ENCODE measurements at regions not wholly inside any gene's neighbourhood (a gene's known extent, or its start where the extent isn't known, plus 50 kb on each side); places are given as distances from the start of the nearest gene placed in this dataset.

- H2AFZ ChIP-seq (ENCODE audit: low read length, unreplicated experiment): no peak overlapping the region
- H3K27ac ChIP-seq (ENCODE audit: low read depth, low read length): no peak overlapping the region
- no peak overlapping the region for H3K4me3 ChIP-seq (ENCODE audit: low read depth, low read length)
- no peaks in the 10 kb centered on the region for H3K79me2 ChIP-seq (ENCODE audit: control insufficient read depth, insufficient read depth, low read length, unreplicated experiment)
- H3K4me1 ChIP-seq (ENCODE audit: control insufficient read depth, insufficient read depth, low read length, unreplicated experiment): peaks cover under 1% of the 10 kb centered on the region
- H3K27me3 ChIP-seq (ENCODE audit: insufficient read depth, low read length): no peaks in the 10 kb centered on the region
- H3K36me3 ChIP-seq (ENCODE audit: insufficient read depth, low read length): no peaks in the 10 kb centered on the region
Measured at GRCh38 chr4:74612837-74613236, 167.9 kb downstream of the AREG start.

- no peaks in the 10 kb centered on the region for H3K79me2 ChIP-seq (ENCODE audit: control insufficient read depth, insufficient read depth, low read length, unreplicated experiment)
- no peaks in the 10 kb centered on the region for H3K27me3 ChIP-seq (ENCODE audit: insufficient read depth, low read length)
- H3K4me1 ChIP-seq (ENCODE audit: control insufficient read depth, insufficient read depth, low read length, unreplicated experiment): peaks cover 5% of the 10 kb centered on the region
- H2AFZ ChIP-seq (ENCODE audit: low read length, unreplicated experiment): no peak overlapping the region
- no peak overlapping the region for H3K4me3 ChIP-seq (ENCODE audit: low read depth, low read length)
- H3K36me3 ChIP-seq (ENCODE audit: insufficient read depth, low read length): no peaks in the 10 kb centered on the region
- H3K27ac ChIP-seq (ENCODE audit: low read depth, low read length): no peak overlapping the region
Measured at GRCh38 chr4:74613266-74613665, 168.3 kb downstream of the AREG start.

- Histone ChIP-seq H3K27ac (ENCODE audit: low read depth, low read length) (no peak overlapping the region), H3K36me3 (ENCODE audit: insufficient read depth, low read length) (no peaks in the 10 kb centered on the region), H3K27me3 (ENCODE audit: insufficient read depth, low read length) (no peaks in the 10 kb centered on the region), H3K4me1 (ENCODE audit: control insufficient read depth, insufficient read depth, low read length, unreplicated experiment) (peaks cover 26% of the 10 kb centered on the region), H3K4me3 (ENCODE audit: low read depth, low read length) (no peak overlapping the region), H3K79me2 (ENCODE audit: control insufficient read depth, insufficient read depth, low read length, unreplicated experiment) (no peaks in the 10 kb centered on the region), H2AFZ (ENCODE audit: low read length, unreplicated experiment) (no peak overlapping the region)
Measured at GRCh38 chr4:74615411-74615810, 170.5 kb downstream of the AREG start.

GRCh38 chr4:74618166-74618565 lies 173.2 kb downstream of the AREG start:
- Histone ChIP-seq H3K27me3 (ENCODE audit: insufficient read depth, low read length) (no peaks in the 10 kb centered on the region), H2AFZ (ENCODE audit: low read length, unreplicated experiment) (no peak overlapping the region), H3K4me1 (ENCODE audit: control insufficient read depth, insufficient read depth, low read length, unreplicated experiment) (peaks cover 48% of the 10 kb centered on the region), H3K27ac (ENCODE audit: low read depth, low read length) (peak overlapping the region; percentile 89), H3K36me3 (ENCODE audit: insufficient read depth, low read length) (no peaks in the 10 kb centered on the region), H3K79me2 (ENCODE audit: control insufficient read depth, insufficient read depth, low read length, unreplicated experiment) (no peaks in the 10 kb centered on the region), H3K4me3 (ENCODE audit: low read depth, low read length) (no peak overlapping the region)

- H3K79me2 ChIP-seq (ENCODE audit: control insufficient read depth, insufficient read depth, low read length, unreplicated experiment): no peaks in the 10 kb centered on the region
- peaks cover 53% of the 10 kb centered on the region for H3K4me1 ChIP-seq (ENCODE audit: control insufficient read depth, insufficient read depth, low read length, unreplicated experiment)
- no peaks in the 10 kb centered on the region for H3K27me3 ChIP-seq (ENCODE audit: insufficient read depth, low read length)
- peak overlapping the region; percentile 89 for H3K27ac ChIP-seq (ENCODE audit: low read depth, low read length)
- H3K4me3 ChIP-seq (ENCODE audit: low read depth, low read length): no peak overlapping the region
- H3K36me3 ChIP-seq (ENCODE audit: insufficient read depth, low read length): no peaks in the 10 kb centered on the region
- H2AFZ ChIP-seq (ENCODE audit: low read length, unreplicated experiment): peak overlapping the region; percentile 53
Measured at GRCh38 chr4:74618659-74619058, 173.7 kb downstream of the AREG start.

GRCh38 chr4:74619931-74620702 lies 174.2 kb downstream of the BTC start:
- no peaks in the 10 kb centered on the region for H3K79me2 ChIP-seq (ENCODE audit: control insufficient read depth, insufficient read depth, low read length, unreplicated experiment)
- peaks cover 65% of the 10 kb centered on the region for H3K4me1 ChIP-seq (ENCODE audit: control insufficient read depth, insufficient read depth, low read length, unreplicated experiment)
- no peaks in the 10 kb centered on the region for H3K36me3 ChIP-seq (ENCODE audit: insufficient read depth, low read length)
- H3K27ac ChIP-seq (ENCODE audit: low read depth, low read length): peak overlapping the region; percentile 89
- no peaks in the 10 kb centered on the region for H3K27me3 ChIP-seq (ENCODE audit: insufficient read depth, low read length)
- no peak overlapping the region for H3K4me3 ChIP-seq (ENCODE audit: low read depth, low read length)
- H2AFZ ChIP-seq (ENCODE audit: low read length, unreplicated experiment): no peak overlapping the region

GRCh38 chr4:74621616-74622015 lies 172.7 kb downstream of the BTC start:
- no peaks in the 10 kb centered on the region for H3K36me3 ChIP-seq (ENCODE audit: insufficient read depth, low read length)
- H3K27me3 ChIP-seq (ENCODE audit: insufficient read depth, low read length): no peaks in the 10 kb centered on the region
- no peak overlapping the region for H2AFZ ChIP-seq (ENCODE audit: low read length, unreplicated experiment)
- H3K4me1 ChIP-seq (ENCODE audit: control insufficient read depth, insufficient read depth, low read length, unreplicated experiment): peaks cover 78% of the 10 kb centered on the region
- no peaks in the 10 kb centered on the region for H3K79me2 ChIP-seq (ENCODE audit: control insufficient read depth, insufficient read depth, low read length, unreplicated experiment)
- H3K4me3 ChIP-seq (ENCODE audit: low read depth, low read length): no peak overlapping the region
- peak overlapping the region; percentile 89; the same call in 1 of the 2 replicates for H3K27ac ChIP-seq (ENCODE audit: low read depth, low read length)

GRCh38 chr4:74623041-74623440 lies 171.3 kb downstream of the BTC start:
- Histone ChIP-seq H3K36me3 (ENCODE audit: insufficient read depth, low read length) (no peaks in the 10 kb centered on the region), H3K79me2 (ENCODE audit: control insufficient read depth, insufficient read depth, low read length, unreplicated experiment) (no peaks in the 10 kb centered on the region), H2AFZ (ENCODE audit: low read length, unreplicated experiment) (no peak overlapping the region), H3K4me3 (ENCODE audit: low read depth, low read length) (no peak overlapping the region), H3K4me1 (ENCODE audit: control insufficient read depth, insufficient read depth, low read length, unreplicated experiment) (peaks cover 75% of the 10 kb centered on the region), H3K27me3 (ENCODE audit: insufficient read depth, low read length) (no peaks in the 10 kb centered on the region), H3K27ac (ENCODE audit: low read depth, low read length) (peak overlapping the region; percentile 91)

GRCh38 chr4:74624351-74625151 lies 169.8 kb downstream of the BTC start:
- Histone ChIP-seq H3K4me3 (ENCODE audit: low read depth, low read length) (peak overlapping the region; percentile 20; the same call in 1 of the 2 replicates), H3K36me3 (ENCODE audit: insufficient read depth, low read length) (no peaks in the 10 kb centered on the region), H2AFZ (ENCODE audit: low read length, unreplicated experiment) (no peak overlapping the region), H3K79me2 (ENCODE audit: control insufficient read depth, insufficient read depth, low read length, unreplicated experiment) (no peaks in the 10 kb centered on the region), H3K4me1 (ENCODE audit: control insufficient read depth, insufficient read depth, low read length, unreplicated experiment) (peaks cover 69% of the 10 kb centered on the region), H3K27me3 (ENCODE audit: insufficient read depth, low read length) (no peaks in the 10 kb centered on the region), H3K27ac (ENCODE audit: low read depth, low read length) (peak overlapping the region; percentile 91)

- Histone ChIP-seq H3K4me3 (ENCODE audit: low read depth, low read length) (no peak overlapping the region), H3K36me3 (ENCODE audit: insufficient read depth, low read length) (no peaks in the 10 kb centered on the region), H2AFZ (ENCODE audit: low read length, unreplicated experiment) (no peak overlapping the region), H3K79me2 (ENCODE audit: control insufficient read depth, insufficient read depth, low read length, unreplicated experiment) (no peaks in the 10 kb centered on the region), H3K27me3 (ENCODE audit: insufficient read depth, low read length) (no peaks in the 10 kb centered on the region), H3K4me1 (ENCODE audit: control insufficient read depth, insufficient read depth, low read length, unreplicated experiment) (peaks cover 56% of the 10 kb centered on the region), H3K27ac (ENCODE audit: low read depth, low read length) (peak overlapping the region; percentile 91; the same call in 1 of the 2 replicates)
Measured at GRCh38 chr4:74625981-74626380, 168.3 kb downstream of the BTC start.

Measured in ACC112 (cell line).